Neural progenitor cell (in vitro differentiated cells): ENCODE measurements at regions not wholly inside any gene's neighbourhood (a gene's known extent, or its start where the extent isn't known, plus 50 kb on each side); places are given as distances from the start of the nearest gene placed in this dataset.

Experiments
- DNase-seq: peaks from one replicate; pipeline ENCODE4 v3.0.0-alpha.2; 2016; ENCODE audit warnings: low spot score
- H2AFZ ChIP-seq: fragments of 200-600 bp; sonication (generic); replicated peaks from 2 replicates; pipeline ENCODE4 v1.6.1; 2016; ENCODE audit warnings: antibody characterized with exemption
- H3F3A ChIP-seq: fragments of 200-600 bp; sonication (generic); 2 replicates; pipeline ENCODE4 v1.6.1; 2016; ENCODE audit warnings: antibody characterized with exemption, low read depth
- H3K27ac ChIP-seq: fragments of 200-600 bp; sonication (generic); 2 replicates; pipeline ENCODE4 v1.5.1; 2016; ENCODE audit warnings: mild to moderate bottlenecking
- H3K27me3 ChIP-seq: fragments of 200-600 bp; sonication (generic); 2 replicates; pipeline ENCODE4 v1.6.1; 2016; ENCODE audit warnings: mild to moderate bottlenecking, moderate library complexity
- H3K36me3 ChIP-seq: fragments of 200-600 bp; sonication (generic); 2 replicates; pipeline ENCODE4 v1.5.1; 2016
- H3K4me1 ChIP-seq: fragments of 200-600 bp; sonication (generic); 2 replicates; pipeline ENCODE4 v1.6.1; 2016; ENCODE audit warnings: mixed run types
- H3K4me2 ChIP-seq: fragments of 200-600 bp; sonication (generic); 2 replicates; pipeline ENCODE4 v1.6.1; 2016
- H3K4me3 ChIP-seq: fragments of 200-600 bp; sonication (generic); 2 replicates; pipeline ENCODE4 v1.5.1; 2016
- H3K79me2 ChIP-seq: fragments of 200-600 bp; sonication (generic); 2 replicates; pipeline ENCODE4 v1.6.1; 2016; ENCODE audit warnings: low read depth
- H3K9ac ChIP-seq: fragments of 200-600 bp; sonication (generic); 2 replicates; pipeline ENCODE4 v1.6.1; 2016
- H3K9me3 ChIP-seq: fragments of 200-600 bp; sonication (generic); 2 replicates; pipeline ENCODE4 v1.5.1; 2016; ENCODE audit warnings: low read depth
- H4K20me1 ChIP-seq: fragments of 200-600 bp; sonication (generic); 2 replicates; pipeline ENCODE4 v1.6.1; 2016; ENCODE audit warnings: low read depth
- H3K27ac Mint-ChIP-seq: 3 replicates; pipeline ENCODE4 v1.8.0; 2021; ENCODE audit warnings: mixed read lengths
- H3K27me3 Mint-ChIP-seq: 2 replicates; pipeline ENCODE4 v1.8.0; 2022; ENCODE audit warnings: low read depth, mild to moderate bottlenecking, inconsistent platforms, moderate library complexity, mixed read lengths; ENCODE audit not compliant: insufficient read depth
- H3K36me3 Mint-ChIP-seq: 3 replicates; pipeline ENCODE4 v1.8.0; 2021; ENCODE audit warnings: mixed read lengths
- H3K4me1 Mint-ChIP-seq: 3 replicates; pipeline ENCODE4 v1.8.0; 2021; ENCODE audit warnings: mixed read lengths
- H3K4me3 Mint-ChIP-seq: 3 replicates; pipeline ENCODE4 v1.8.0; 2021; ENCODE audit warnings: mild to moderate bottlenecking, moderate library complexity, mixed read lengths
- H3K9me3 Mint-ChIP-seq: 3 replicates; pipeline ENCODE4 v1.8.0; 2020; ENCODE audit warnings: mixed read lengths
- CTCF ChIP-seq: fragments of 200-600 bp; sonication (generic); IDR thresholded peaks from 2 replicates; pipeline ENCODE4 v1.5.1; 2017; ENCODE audit warnings: antibody characterized with exemption, mild to moderate bottlenecking
- EZH2 ChIP-seq: fragments of 200-600 bp; sonication (generic); IDR thresholded peaks from 2 replicates; pipeline ENCODE4 v1.6.1; 2017; ENCODE audit warnings: antibody characterized with exemption, mild to moderate bottlenecking, moderate library complexity
- EZH2phosphoT487 ChIP-seq: fragments of 200-600 bp; sonication (generic); IDR thresholded peaks from 2 replicates; pipeline ENCODE4 v1.6.1; 2017; ENCODE audit warnings: antibody characterized with exemption

- no peaks in the 10 kb centered on the region for H3K27me3 ChIP-seq
- H3K9me3 ChIP-seq, result no peaks in the 10 kb centered on the region
- Mint-ChIP-seq H3K27ac (no peak overlapping the region), H3K9me3 (no peaks in the 10 kb centered on the region), H3K4me3 (no peak overlapping the region), H3K4me1 (peaks cover 5% of the 10 kb centered on the region), H3K27me3 (no peaks in the 10 kb centered on the region), H3K36me3 (no peaks in the 10 kb centered on the region)
- no peak overlapping the region for H3K9ac ChIP-seq
- no peak for DNase-seq
- no peaks in the 10 kb centered on the region for H4K20me1 ChIP-seq
- peaks cover 2% of the 10 kb centered on the region for H3K4me1 ChIP-seq
- TF ChIP-seq EZH2phosphoT487 (no peak), EZH2 (no peak), CTCF (no peak)
- no peak overlapping the region for H3K27ac ChIP-seq
- H3K36me3 ChIP-seq, result no peaks in the 10 kb centered on the region
- no peak overlapping the region for H3K4me2 ChIP-seq
- no peaks in the 10 kb centered on the region for H3F3A ChIP-seq
- H3K79me2 ChIP-seq, result no peaks in the 10 kb centered on the region
- no peak overlapping the region for H2AFZ ChIP-seq
- no peak overlapping the region for H3K4me3 ChIP-seq
Measured at GRCh38 chr14:53534841-53535240, 381.7 kb upstream of the DDHD1 start.

- no peak overlapping the region for H3K9ac ChIP-seq
- no peak overlapping the region for H3K4me2 ChIP-seq
- no peak overlapping the region for H3K27ac ChIP-seq
- no peaks in the 10 kb centered on the region for H3K27me3 Mint-ChIP-seq
- H3K9me3 ChIP-seq, result no peaks in the 10 kb centered on the region
- no peaks in the 10 kb centered on the region for H3K4me1 Mint-ChIP-seq
- H3K36me3 Mint-ChIP-seq, result no peaks in the 10 kb centered on the region
- no peak overlapping the region for H3K4me3 Mint-ChIP-seq
- TF ChIP-seq EZH2, result no peak
- TF ChIP-seq CTCF, result no peak
- no peak for TF ChIP-seq EZH2phosphoT487
- no peaks in the 10 kb centered on the region for H4K20me1 ChIP-seq
- no peaks in the 10 kb centered on the region for H3K27me3 ChIP-seq
- H3K36me3 ChIP-seq, result no peaks in the 10 kb centered on the region
- H3K79me2 ChIP-seq, result no peaks in the 10 kb centered on the region
- no peaks in the 10 kb centered on the region for H3F3A ChIP-seq
- DNase-seq, result no peak
- no peak overlapping the region for H2AFZ ChIP-seq
- no peaks in the 10 kb centered on the region for H3K9me3 Mint-ChIP-seq
- H3K27ac Mint-ChIP-seq, result no peak overlapping the region
- no peak overlapping the region for H3K4me3 ChIP-seq
- no peaks in the 10 kb centered on the region for H3K4me1 ChIP-seq
Measured at GRCh38 chr14:53533384-53533970, 380.4 kb upstream of the DDHD1 start.

GRCh38 chr14:53532853-53533252, 379.7 kb upstream of the DDHD1 start:
- TF ChIP-seq CTCF (no peak), EZH2 (no peak), EZH2phosphoT487 (no peak)
- Histone ChIP-seq H3K27me3 (no peaks in the 10 kb centered on the region), H3K9me3 (no peaks in the 10 kb centered on the region), H3K4me3 (no peak overlapping the region), H2AFZ (no peak overlapping the region), H3K79me2 (no peaks in the 10 kb centered on the region), H3F3A (no peaks in the 10 kb centered on the region), H3K27ac (no peak overlapping the region), H3K9ac (no peak overlapping the region), H4K20me1 (no peaks in the 10 kb centered on the region), H3K4me1 (no peaks in the 10 kb centered on the region), H3K4me2 (no peak overlapping the region), H3K36me3 (no peaks in the 10 kb centered on the region)
- no peak overlapping the region for H3K4me3 Mint-ChIP-seq
- no peaks in the 10 kb centered on the region for H3K27me3 Mint-ChIP-seq
- no peak overlapping the region for H3K27ac Mint-ChIP-seq
- no peaks in the 10 kb centered on the region for H3K36me3 Mint-ChIP-seq
- no peak for DNase-seq
- no peaks in the 10 kb centered on the region for H3K4me1 Mint-ChIP-seq
- H3K9me3 Mint-ChIP-seq, result no peaks in the 10 kb centered on the region
